ENCODE measurements at regions not wholly inside any gene's neighbourhood (a gene's known extent, or its start where the extent isn't known, plus 50 kb on each side); places are given as distances from the start of the nearest gene placed in this dataset.

- in situ Hi-C loops (cut with MboI; ENCODE audit: low sequenced_read_pairs, unreplicated experiment) = no loop called here
- TF ChIP-seq CTCF (IDR thresholded peaks at IDR 0.05; ENCODE audit: borderline replicate concordance, control extremely low read depth, extremely low read depth, insufficient read depth, missing control alignments) = no peak
- no peak for DNase-seq (ENCODE audit: low spot score)
These were observed 337.3 kb downstream of the DTWD2 start for GRCh38 chr5:118651002-118651401.

GRCh38 chr5:118647587-118647986 lies 340.8 kb downstream of the DTWD2 start:
- no peak for TF ChIP-seq CTCF (IDR thresholded peaks at IDR 0.05; ENCODE audit: borderline replicate concordance, control extremely low read depth, extremely low read depth, insufficient read depth, missing control alignments)
- no peak for DNase-seq (ENCODE audit: low spot score)
- in situ Hi-C loops (cut with MboI; ENCODE audit: low sequenced_read_pairs, unreplicated experiment) = no loop called here

GRCh38 chr5:118646917-118647316 lies 341.4 kb downstream of the DTWD2 start:
- TF ChIP-seq CTCF (IDR thresholded peaks at IDR 0.05; ENCODE audit: borderline replicate concordance, control extremely low read depth, extremely low read depth, insufficient read depth, missing control alignments) = no peak
- in situ Hi-C loops (cut with MboI; ENCODE audit: low sequenced_read_pairs, unreplicated experiment) = no loop called here

GRCh38 chr5:118637947-118638670 lies 350.2 kb downstream of the DTWD2 start:
- no peak for TF ChIP-seq CTCF (IDR thresholded peaks at IDR 0.05; ENCODE audit: borderline replicate concordance, control extremely low read depth, extremely low read depth, insufficient read depth, missing control alignments)
- in situ Hi-C loops (cut with MboI; ENCODE audit: low sequenced_read_pairs, unreplicated experiment) = no loop called here
- no peak for DNase-seq (ENCODE audit: low spot score)

More at GRCh38 chr5:118646917-118647316, 341.4 kb downstream of the DTWD2 start:
- no peak for DNase-seq (ENCODE audit: low spot score)

- in situ Hi-C loops (cut with MboI; ENCODE audit: low sequenced_read_pairs, unreplicated experiment) = no loop called here
- DNase-seq (ENCODE audit: low spot score) = no peak
- TF ChIP-seq CTCF (IDR thresholded peaks at IDR 0.05; ENCODE audit: borderline replicate concordance, control extremely low read depth, extremely low read depth, insufficient read depth, missing control alignments) = no peak
These were observed 359.5 kb downstream of the DTWD2 start for GRCh38 chr5:118628660-118629354.

GRCh38 chr5:118620233-118620632 lies 368.1 kb downstream of the DTWD2 start:
- in situ Hi-C loops (cut with MboI; ENCODE audit: low sequenced_read_pairs, unreplicated experiment) = no loop called here
- no peak for DNase-seq (ENCODE audit: low spot score)
- no peak for TF ChIP-seq CTCF (IDR thresholded peaks at IDR 0.05; ENCODE audit: borderline replicate concordance, control extremely low read depth, extremely low read depth, insufficient read depth, missing control alignments)
